HPDE6-E6E7 (cell line): ENCODE measurements at regions not wholly inside any gene's neighbourhood (a gene's known extent, or its start where the extent isn't known, plus 50 kb on each side); places are given as distances from the start of the nearest gene placed in this dataset.
"Not testable (repeated sequence)": the region's sequence is repeated elsewhere in the genome, so short reads cannot be mapped to it uniquely, and the experiment has no call there.

ENCODE experiments used
- DNase-seq: peaks from one replicate; pipeline ENCODE4 v3.0.0; 2011; ENCODE audit warnings: missing footprints; ENCODE audit errors: extremely low spot score

- DNase-seq, result peak; percentile 12
Observed at GRCh38 chr7:81433692-81434331, 336.0 kb downstream of the HGF start.

GRCh38 chr7:81433206-81433605, 336.6 kb downstream of the HGF start:
- no peak for DNase-seq

DNA sequence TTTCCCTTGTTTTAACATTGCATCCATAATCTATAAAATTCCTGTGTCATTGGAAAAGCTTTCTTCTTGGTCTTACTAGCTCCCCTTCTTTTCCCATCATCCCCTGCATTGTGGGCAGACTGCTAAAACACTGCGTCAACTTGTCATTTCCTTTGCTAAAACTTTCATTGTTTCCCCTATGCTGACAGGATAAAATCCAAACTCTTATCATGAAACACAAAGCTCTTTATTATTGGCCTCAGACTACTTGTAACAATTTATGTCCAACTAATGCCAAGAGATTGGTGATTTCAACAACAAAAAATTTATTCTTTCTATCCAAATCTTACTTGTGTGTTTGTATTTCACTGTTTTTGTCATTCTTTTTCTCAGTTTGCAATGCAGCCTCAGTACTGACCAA, 339.1 kb downstream of the HGF start:
- no peak for DNase-seq

DNA sequence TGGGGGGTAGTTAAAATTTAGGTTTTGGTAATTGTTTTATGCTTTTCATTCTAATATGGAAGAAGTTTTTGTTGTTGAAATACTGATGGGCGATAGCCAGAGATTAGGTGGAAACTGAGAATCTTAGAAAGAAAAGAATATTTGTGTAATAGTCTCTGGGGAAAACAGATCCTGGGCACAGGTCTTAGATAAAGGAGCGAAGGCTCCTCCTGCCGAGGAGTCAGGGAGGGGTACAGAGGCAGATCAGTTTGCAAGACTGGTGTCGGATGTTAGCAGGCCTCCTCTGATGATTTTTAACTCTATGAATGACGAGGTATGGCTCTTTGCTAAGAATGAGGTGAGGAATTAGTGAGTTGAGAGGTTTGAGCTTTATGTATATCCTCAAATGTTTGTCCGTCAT, 339.7 kb downstream of the HGF start:
- DNase-seq, result no peak

- DNase-seq, result no peak
Observed at GRCh38 chr7:81427461-81427860, 342.4 kb downstream of the HGF start.

GRCh38 chr7:81420526-81421226, 349.2 kb downstream of the HGF start:
- DNase-seq, result no peak

DNA sequence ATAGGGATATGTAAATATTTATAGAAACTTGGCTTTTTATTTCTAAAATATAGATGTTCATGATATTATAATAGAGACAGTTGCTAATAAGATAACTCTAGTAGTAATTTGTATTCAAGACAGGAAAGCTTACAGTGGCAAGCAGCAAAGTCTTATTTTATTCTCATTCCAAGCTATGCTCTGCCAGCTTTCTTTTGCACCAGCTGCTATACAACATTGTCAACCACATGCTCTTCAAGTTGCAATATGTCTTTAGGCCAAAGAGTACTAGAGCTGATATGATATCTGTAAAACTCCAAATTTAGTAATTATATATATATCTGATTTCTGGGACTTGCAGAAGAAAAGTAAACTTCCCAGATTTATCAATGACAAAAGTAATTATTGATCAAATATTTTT, 350.1 kb downstream of the HGF start:
- no peak for DNase-seq

DNA sequence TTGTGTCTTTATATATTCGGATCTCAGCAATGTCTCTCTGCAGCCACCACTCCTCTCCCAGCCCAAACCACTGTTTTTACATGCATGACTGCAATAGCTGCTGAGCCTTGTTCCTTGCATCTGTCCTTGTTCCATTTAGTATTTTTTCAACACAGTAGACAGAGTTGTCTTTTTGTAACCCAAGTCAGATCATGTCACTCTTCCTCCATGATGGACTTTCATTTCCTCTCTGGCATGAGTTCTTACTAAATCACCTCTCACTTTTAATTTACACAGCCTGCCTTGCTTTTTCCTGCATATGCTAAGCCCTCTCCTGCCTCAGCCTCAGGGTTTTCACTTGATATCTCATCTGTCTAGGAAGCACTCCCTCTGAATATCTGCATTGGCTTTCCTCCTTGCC, 353.2 kb downstream of the HGF start:
- DNase-seq, result no peak

GRCh38 chr7:81415181-81415580, 354.7 kb downstream of the HGF start:
- no peak for DNase-seq

DNA sequence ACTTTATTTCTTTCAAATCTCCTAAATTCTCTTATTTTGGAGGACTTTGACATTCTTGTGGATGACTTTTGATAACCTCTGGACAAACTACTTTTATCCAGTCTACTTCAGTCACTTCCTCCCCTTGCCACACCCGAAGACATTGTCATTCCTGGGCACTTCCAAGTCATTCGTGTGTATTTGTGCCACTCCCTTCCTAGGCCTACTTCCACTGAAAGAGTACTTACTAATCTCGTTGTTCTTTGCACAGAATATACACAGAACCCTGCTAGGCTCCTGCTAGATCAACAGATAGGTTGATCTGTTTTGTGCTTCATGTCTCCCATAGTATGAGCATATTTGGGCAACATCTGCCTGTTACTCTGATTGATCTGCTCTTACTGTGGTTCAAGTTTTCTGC, 355.4 kb downstream of the HGF start:
- no peak for DNase-seq

GRCh38 chr7:81410471-81411117, 359.3 kb downstream of the HGF start:
- no peak for DNase-seq

DNA sequence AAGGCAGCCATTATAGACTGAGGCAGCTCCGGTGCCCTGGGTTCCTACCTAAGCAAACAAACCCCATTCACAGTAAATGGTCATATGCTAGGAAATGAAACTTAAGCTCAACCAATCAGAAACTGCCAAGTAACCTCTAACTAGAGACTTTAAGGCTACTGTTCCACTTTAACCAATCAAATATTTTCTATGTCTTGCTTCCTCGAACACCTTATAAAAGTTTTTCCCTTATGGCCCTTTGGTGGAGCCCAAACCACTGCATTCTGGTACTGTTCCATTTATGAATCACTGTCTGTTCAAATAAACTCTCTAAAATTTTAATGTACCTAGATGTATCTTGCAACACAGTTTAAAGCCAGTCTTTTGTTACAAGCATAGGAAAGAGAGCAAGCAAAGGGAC, 361.1 kb downstream of the HGF start:
- DNase-seq, result no peak

DNA sequence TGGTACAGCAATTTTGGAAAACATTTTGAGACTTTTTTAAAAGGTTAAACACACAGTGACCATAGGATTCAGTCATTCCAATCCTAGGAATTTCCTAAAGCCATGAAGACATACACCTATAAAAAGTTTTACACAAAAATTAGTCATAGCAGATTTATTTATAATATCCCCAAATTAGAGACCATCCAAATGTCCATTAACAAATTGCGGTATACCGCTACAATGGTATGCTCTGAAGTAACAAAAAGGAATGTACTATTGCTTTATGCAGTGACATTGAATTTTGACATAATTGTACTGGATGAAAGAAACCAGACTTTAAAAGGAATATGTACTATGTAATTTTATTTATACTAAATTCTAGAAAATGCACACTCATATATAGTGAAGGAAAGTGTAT, 362.8 kb downstream of the HGF start:
- no peak for DNase-seq

GRCh38 chr7:81404669-81405068, 365.2 kb downstream of the HGF start:
- no peak for DNase-seq

- no peak for DNase-seq
Observed at GRCh38 chr7:81402227-81402626, 367.6 kb downstream of the HGF start.

DNA sequence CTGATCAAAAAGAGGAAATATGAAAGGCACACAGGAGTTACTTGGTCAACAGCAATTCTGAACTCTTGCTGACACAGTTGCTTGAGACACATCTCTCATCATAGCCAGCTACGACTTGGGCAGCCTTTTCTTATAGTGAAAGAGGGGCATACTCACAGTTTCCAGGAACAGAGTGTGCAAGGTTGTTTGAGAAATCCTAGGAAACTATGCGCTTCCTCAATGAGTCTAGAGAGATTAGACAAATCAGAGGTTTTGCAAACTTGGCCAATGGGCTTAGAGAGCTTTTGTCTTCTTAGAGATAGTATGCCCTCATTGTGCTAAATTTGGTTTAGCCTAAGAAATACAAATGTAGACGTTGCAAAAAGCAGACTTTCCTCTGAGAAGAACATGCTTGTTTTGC, 370.4 kb downstream of the HGF start:
- no peak for DNase-seq

GRCh38 chr7:81394029-81394428, 375.8 kb downstream of the HGF start:
- DNase-seq, result no peak

- DNase-seq, result no peak
Observed at GRCh38 chr7:81393018-81393417, 376.8 kb downstream of the HGF start.

DNA sequence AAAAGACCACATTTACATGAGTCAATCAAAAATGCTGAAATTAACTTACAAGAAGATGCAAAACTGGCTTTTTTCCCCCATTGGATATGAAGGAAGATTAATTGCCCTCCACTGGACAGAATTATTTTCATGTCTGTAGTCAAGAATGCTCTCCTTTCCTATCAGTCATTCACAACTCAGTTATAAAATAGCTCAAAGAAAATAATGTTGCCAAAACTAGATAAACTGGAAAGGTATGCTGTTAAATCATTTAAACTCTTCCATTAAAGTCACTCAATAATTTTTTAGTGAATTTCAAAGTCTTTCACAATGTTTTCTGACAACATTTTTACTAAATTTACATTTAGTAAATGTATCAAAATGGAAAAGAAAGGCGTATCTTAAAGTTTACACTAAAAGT, 384.5 kb downstream of the HGF start:
- DNase-seq, result no peak

DNA sequence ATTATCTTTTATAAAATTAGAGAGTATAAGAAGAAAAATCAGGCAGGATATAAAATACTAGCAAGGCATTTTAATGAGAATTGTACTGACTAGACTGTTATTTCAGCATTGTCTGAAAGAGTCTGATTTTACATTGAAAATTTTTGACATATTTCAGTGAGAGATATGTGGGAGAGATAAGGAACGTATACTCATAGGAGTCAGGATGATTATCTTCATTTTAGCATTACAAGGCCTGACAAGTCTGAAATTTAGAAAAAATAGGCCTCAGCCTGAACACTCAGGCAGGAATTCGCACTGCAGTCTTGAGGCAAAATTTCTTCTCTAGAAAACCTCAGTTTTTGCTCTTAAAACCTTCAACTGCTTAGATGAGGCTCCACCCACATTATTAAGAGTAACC, 386.0 kb downstream of the HGF start:
- DNase-seq, result no peak

GRCh38 chr7:81374641-81375040, 395.2 kb downstream of the HGF start:
- DNase-seq, result not testable (repeated sequence)

GRCh38 chr7:81370822-81371221, 399.0 kb downstream of the HGF start:
- DNase-seq, result no peak

- no peak for DNase-seq
Observed at GRCh38 chr7:81367326-81367931, 402.4 kb downstream of the HGF start.
